B cell (primary cell): ENCODE measurements at regions not wholly inside any gene's neighbourhood (a gene's known extent, or its start where the extent isn't known, plus 50 kb on each side); places are given as distances from the start of the nearest gene placed in this dataset.

Experiments used
- ATAC-seq: fragments of 200-7000 bp; cut with Tn5 transposase; one replicate; pipeline ENCODE4 v1.10.0; 2021; ENCODE audit warnings: low read depth, mild to moderate bottlenecking, moderate number of reproducible peaks, moderate library complexity
- CTCF ChIA-PET: fragments of 350-600 bp; sonication (Branson Sonifier 250); formaldehyde crosslinking; loops from one replicate; lab custom pipeline; 2021; ENCODE audit warnings: antibody characterized with exemption, inconsistent platforms; lab: Charles Lee
- POLR2A ChIA-PET: fragments of 350-600 bp; sonication (Branson Sonifier 250); formaldehyde crosslinking; loops from one replicate; lab custom pipeline; 2021; ENCODE audit warnings: antibody characterized with exemption; lab: Charles Lee
- DNase-seq: peaks from one replicate; pipeline ENCODE4 v3.0.0; 2013
- H2AFZ ChIP-seq: 2 replicates; pipeline ENCODE4 v1.6.1; 2012; ENCODE audit warnings: mild to moderate bottlenecking, low read depth, low read length; ENCODE audit not compliant: insufficient read depth, poor library complexity, severe bottlenecking
- H3K27ac ChIP-seq, 2 donors: 1 replicate in 1 of 2; 2 replicates in 1 of 2; pipeline ENCODE4 v1.5.1; 2012 to 2013; ENCODE audit warnings: low read length in 2 of 2, mild to moderate bottlenecking in 2 of 2, moderate library complexity in 1 of 2
- H3K27me3 ChIP-seq, 4 experiments: fragments of 200-600 bp in 1 of 4; sonication (generic) in 1 of 4; replicated peaks in 1 of 4; 1 replicate in 2 of 4; 2 replicates in 2 of 4; pipeline versions ENCODE4 v1.6.1 to v1.7.0; 2013 to 2016; ENCODE audit warnings: low read length in 3 of 4, mild to moderate bottlenecking in 2 of 4, mixed read lengths in 1 of 4, moderate library complexity in 1 of 4; ENCODE audit not compliant: insufficient read depth in 4 of 4, control insufficient read depth in 3 of 4; ENCODE audit errors: control extremely low read depth in 1 of 4
- H3K36me3 ChIP-seq, 2 experiments: replicated peaks in 1 of 2; 1 replicate in 1 of 2; 2 replicates in 1 of 2; pipeline versions ENCODE4 v1.6.1 to v1.7.1; 2013; ENCODE audit warnings: low read length in 1 of 2; ENCODE audit not compliant: insufficient read depth in 2 of 2, control insufficient read depth in 1 of 2; ENCODE audit errors: control extremely low read depth in 1 of 2, extremely low read depth in 1 of 2
- H3K4me1 ChIP-seq, 2 donors: fragments of 200-600 bp in 1 of 2; sonication (generic) in 1 of 2; 1 replicate in 1 of 2; 2 replicates in 1 of 2; pipeline versions ENCODE4 v1.5.1 to v1.6.1; 2013 to 2017; ENCODE audit warnings: low read length in 2 of 2; ENCODE audit not compliant: control insufficient read depth in 2 of 2, insufficient read depth in 2 of 2
- H3K4me2 ChIP-seq: replicated peaks from 2 replicates; pipeline ENCODE3; 2012; ENCODE audit warnings: mild to moderate bottlenecking, low read depth, low read length; ENCODE audit not compliant: poor library complexity, severe bottlenecking
- H3K4me3 ChIP-seq, 5 experiments: fragments of 200-600 bp in 1 of 5; sonication (generic) in 1 of 5; 1 replicate in 3 of 5; 2 replicates in 2 of 5; pipeline versions ENCODE4 v1.5.1 to v1.7.0; 2011 to 2016; ENCODE audit warnings: low read length in 4 of 5, mild to moderate bottlenecking in 4 of 5, low read depth in 2 of 5, control low read depth in 1 of 5, moderate library complexity in 1 of 5; ENCODE audit not compliant: insufficient read depth in 1 of 5; ENCODE audit errors: control extremely low read depth in 1 of 5, extremely low read depth in 1 of 5
- H3K79me2 ChIP-seq: fragments of 200-600 bp; sonication (generic); one replicate; pipeline ENCODE4 v1.6.0; 2016; ENCODE audit warnings: low read length; ENCODE audit not compliant: control insufficient read depth, insufficient read depth
- H3K9ac ChIP-seq: fragments of 200-600 bp; sonication (generic); 2 replicates; pipeline ENCODE4 v1.6.1; 2017; ENCODE audit warnings: mild to moderate bottlenecking, low read length, moderate library complexity
- H3K9me3 ChIP-seq, 3 donors: one replicate each; pipeline versions ENCODE4 v1.6.1 to v1.7.1; 2013; ENCODE audit warnings: low read length in 2 of 3; ENCODE audit not compliant: control insufficient read depth in 2 of 3, insufficient read depth in 1 of 3; ENCODE audit errors: control extremely low read depth in 1 of 3
- H4K20me1 ChIP-seq: 2 replicates; pipeline ENCODE4 v1.6.0; 2012; ENCODE audit warnings: mild to moderate bottlenecking, low read length; ENCODE audit not compliant: insufficient read depth, control insufficient read depth, poor library complexity, severe bottlenecking
- H3K27ac Mint-ChIP-seq: one replicate; pipeline ENCODE4 v1.8.0; 2021; ENCODE audit warnings: mixed read lengths
- H3K27me3 Mint-ChIP-seq: one replicate; pipeline ENCODE4 v1.8.0; 2021; ENCODE audit warnings: mixed read lengths
- H3K4me1 Mint-ChIP-seq: one replicate; pipeline ENCODE4 v1.8.0; 2021; ENCODE audit warnings: mixed read lengths
- H3K4me3 Mint-ChIP-seq: one replicate; pipeline ENCODE4 v1.8.0; 2021; ENCODE audit warnings: mixed read lengths
- H3K9me3 Mint-ChIP-seq: one replicate; pipeline ENCODE4 v1.8.0; 2022; ENCODE audit warnings: mixed read lengths; ENCODE audit not compliant: insufficient read depth
- CTCF ChIP-seq: fragments of 200-600 bp; IDR thresholded peaks from one replicate; pipeline ENCODE4 v1.8.0; 2022; ENCODE audit warnings: antibody characterized with exemption, mild to moderate bottlenecking
- EZH2 ChIP-seq: IDR thresholded peaks from 2 replicates; pipeline ENCODE4 v1.6.1; 2012; ENCODE audit warnings: borderline replicate concordance, low read depth, mild to moderate bottlenecking, moderate library complexity, low read length; ENCODE audit not compliant: insufficient read depth, poor library complexity, severe bottlenecking
- whole genome bisulfite sequencing: methylation state at CpG from one replicate; pipeline ENCODE4 v1.1.5; 2013; ENCODE audit warnings: missing lambda C conversion rate; ENCODE audit not compliant: insufficient coverage; 5-methylcytosine and 5-hydroxymethylcytosine counted together
- intact Hi-C: fragments of 100-400 bp; cut with micrococcal nuclease; formaldehyde crosslinking; loops from one replicate; pipeline ENCODE4 v1.10.0; 2022

GRCh38 chr1:55594701-55595100 is 379.5 kb upstream of the USP24 start:
- H3K27ac Mint-ChIP-seq, result no peak overlapping the region
- intact Hi-C loops, result no loop called here
- CTCF ChIA-PET, result no interaction called here
- H3K9me3 ChIP-seq, result peaks cover 0 to 2% (median 0%) of the 10 kb centered on the region in 3 donors
- no peak for ATAC-seq
- H3K4me2 ChIP-seq, result no peak overlapping the region
- H3K36me3 ChIP-seq, result no peaks in the 10 kb centered on the region
- no peaks in the 10 kb centered on the region for H3K79me2 ChIP-seq
- H3K27ac ChIP-seq, result no peak overlapping the region
- peaks cover 4% of the 10 kb centered on the region for H3K27me3 Mint-ChIP-seq
- no peaks in the 10 kb centered on the region for H3K27me3 ChIP-seq
- no peak overlapping the region for H3K4me3 ChIP-seq
- no peak overlapping the region for H3K9ac ChIP-seq
- POLR2A ChIA-PET, result no interaction called here
- no peak for DNase-seq
- 80% methylated on average over 4 of the region's 4 CpGs for WGBS
- no peaks in the 10 kb centered on the region for H3K4me1 Mint-ChIP-seq
- TF ChIP-seq CTCF, result no peak
- no peak for TF ChIP-seq EZH2
- H2AFZ ChIP-seq, result no peak overlapping the region
- peaks cover 2% of the 10 kb centered on the region for H3K9me3 Mint-ChIP-seq
- no peak overlapping the region for H3K4me3 Mint-ChIP-seq
- H3K4me1 ChIP-seq, result no peaks in the 10 kb centered on the region
- H4K20me1 ChIP-seq, result no peaks in the 10 kb centered on the region

GRCh38 chr1:55593298-55593697 is 378.1 kb upstream of the USP24 start:
- no peak overlapping the region for H2AFZ ChIP-seq
- no peaks in the 10 kb centered on the region for H3K79me2 ChIP-seq
- no peaks in the 10 kb centered on the region for H3K27me3 ChIP-seq
- ChIA-PET POLR2A (no interaction called here), CTCF (no interaction called here)
- no peaks in the 10 kb centered on the region for H4K20me1 ChIP-seq
- peaks cover 0 to 2% (median 0%) of the 10 kb centered on the region in 3 donors for H3K9me3 ChIP-seq
- Mint-ChIP-seq H3K9me3 (peaks cover 2% of the 10 kb centered on the region), H3K27ac (no peak overlapping the region), H3K4me1 (no peaks in the 10 kb centered on the region), H3K4me3 (no peak overlapping the region), H3K27me3 (peaks cover 3% of the 10 kb centered on the region)
- no peak for ATAC-seq
- H3K27ac ChIP-seq, result no peak overlapping the region
- no peaks in the 10 kb centered on the region for H3K4me1 ChIP-seq
- no peaks in the 10 kb centered on the region for H3K36me3 ChIP-seq
- DNase-seq, result no peak
- no peak overlapping the region for H3K4me2 ChIP-seq
- TF ChIP-seq CTCF, result no peak
- TF ChIP-seq EZH2, result no peak
- H3K9ac ChIP-seq, result no peak overlapping the region
- intact Hi-C loops, result no loop called here
- no peak overlapping the region for H3K4me3 ChIP-seq
